Bronchial epithelial cell (primary cell): ENCODE measurements at regions not wholly inside any gene's neighbourhood (a gene's known extent, or its start where the extent isn't known, plus 50 kb on each side); places are given as distances from the start of the nearest gene placed in this dataset.

Experiments used
- DNase-seq: peaks from one replicate; pipeline ENCODE4 v3.0.0-alpha.2; 2010; ENCODE audit warnings: low read depth
- FAIRE-seq: peaks from 2 replicates; lab custom pipeline; 2011; peaks lifted over from hg19 to GRCh38; lab: Jason Lieb, UNC
- H3K27me3 ChIP-seq: 2 replicates; pipeline ENCODE4 v1.5.1; 2011; ENCODE audit warnings: low read length; ENCODE audit not compliant: control insufficient read depth, insufficient read depth
- H3K36me3 ChIP-seq: 2 replicates; pipeline ENCODE4 v1.5.1; 2011; ENCODE audit warnings: low read length; ENCODE audit not compliant: control insufficient read depth, insufficient read depth
- H3K4me3 ChIP-seq: 2 replicates; pipeline ENCODE4 v1.5.1; 2011; ENCODE audit warnings: mild to moderate bottlenecking, low read depth, low read length, control low read depth
- TF ChIP-seq, protein P1 (sequence below): IDR thresholded peaks from 2 replicates; pipeline ENCODE4 v1.5.1; 2011; ENCODE audit warnings: mild to moderate bottlenecking, moderate library complexity, low read length, control low read depth, inconsistent platforms; ENCODE audit not compliant: insufficient read depth, severe bottlenecking

DNA sequence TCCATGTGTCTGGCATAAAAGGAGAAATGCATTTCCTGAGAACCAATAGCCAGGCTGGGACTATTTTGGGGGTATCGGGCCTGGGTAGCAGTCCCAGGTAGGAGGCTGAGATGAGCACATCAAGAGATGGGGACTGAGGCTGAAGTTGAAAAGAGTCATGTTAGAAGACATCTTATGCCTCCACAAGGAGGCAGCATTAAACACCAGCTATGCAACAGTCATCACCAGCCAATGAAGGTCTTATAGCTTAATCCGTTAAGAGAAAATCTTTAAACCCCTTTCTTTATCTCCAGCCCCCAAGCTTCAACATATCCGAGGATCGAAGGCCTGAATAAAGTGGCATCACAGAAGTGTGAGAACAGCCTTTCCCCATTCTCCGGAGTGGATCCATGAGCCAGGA is 640.7 kb upstream of the PTBP2 start:
- Histone ChIP-seq H3K4me3 (no peak overlapping the region), H3K36me3 (no peaks in the 10 kb centered on the region), H3K27me3 (no peaks in the 10 kb centered on the region)
- FAIRE-seq (no peak), DNase-seq (no peak)
- TF ChIP-seq, protein P1, sequence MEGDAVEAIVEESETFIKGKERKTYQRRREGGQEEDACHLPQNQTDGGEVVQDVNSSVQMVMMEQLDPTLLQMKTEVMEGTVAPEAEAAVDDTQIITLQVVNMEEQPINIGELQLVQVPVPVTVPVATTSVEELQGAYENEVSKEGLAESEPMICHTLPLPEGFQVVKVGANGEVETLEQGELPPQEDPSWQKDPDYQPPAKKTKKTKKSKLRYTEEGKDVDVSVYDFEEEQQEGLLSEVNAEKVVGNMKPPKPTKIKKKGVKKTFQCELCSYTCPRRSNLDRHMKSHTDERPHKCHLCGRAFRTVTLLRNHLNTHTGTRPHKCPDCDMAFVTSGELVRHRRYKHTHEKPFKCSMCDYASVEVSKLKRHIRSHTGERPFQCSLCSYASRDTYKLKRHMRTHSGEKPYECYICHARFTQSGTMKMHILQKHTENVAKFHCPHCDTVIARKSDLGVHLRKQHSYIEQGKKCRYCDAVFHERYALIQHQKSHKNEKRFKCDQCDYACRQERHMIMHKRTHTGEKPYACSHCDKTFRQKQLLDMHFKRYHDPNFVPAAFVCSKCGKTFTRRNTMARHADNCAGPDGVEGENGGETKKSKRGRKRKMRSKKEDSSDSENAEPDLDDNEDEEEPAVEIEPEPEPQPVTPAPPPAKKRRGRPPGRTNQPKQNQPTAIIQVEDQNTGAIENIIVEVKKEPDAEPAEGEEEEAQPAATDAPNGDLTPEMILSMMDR, result no peak

DNA sequence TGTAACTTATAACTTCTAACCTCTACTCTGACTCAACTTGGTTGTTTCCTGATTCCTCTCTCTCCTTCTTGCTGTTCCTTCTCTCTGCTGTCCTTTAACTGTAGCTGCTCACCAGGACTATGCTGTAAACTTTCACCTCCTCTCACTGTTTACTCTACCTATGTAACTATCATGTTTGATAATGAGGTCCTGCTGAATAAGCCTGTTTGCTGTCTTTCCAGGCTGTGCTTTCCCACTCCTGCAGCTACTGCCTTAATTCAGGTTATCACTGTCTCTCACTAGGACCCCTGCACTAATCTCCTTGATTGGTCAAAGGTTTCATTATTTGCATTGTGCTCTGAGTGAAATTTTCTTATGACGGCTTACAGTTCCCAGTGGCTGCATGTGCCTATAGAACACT is 633.9 kb upstream of the PTBP2 start:
- H3K4me3 ChIP-seq, result no peak overlapping the region
- TF ChIP-seq, protein P1, result no peak
- DNase-seq (no peak), FAIRE-seq (no peak)
- H3K36me3 ChIP-seq, result no peaks in the 10 kb centered on the region
- H3K27me3 ChIP-seq, result no peaks in the 10 kb centered on the region

DNA sequence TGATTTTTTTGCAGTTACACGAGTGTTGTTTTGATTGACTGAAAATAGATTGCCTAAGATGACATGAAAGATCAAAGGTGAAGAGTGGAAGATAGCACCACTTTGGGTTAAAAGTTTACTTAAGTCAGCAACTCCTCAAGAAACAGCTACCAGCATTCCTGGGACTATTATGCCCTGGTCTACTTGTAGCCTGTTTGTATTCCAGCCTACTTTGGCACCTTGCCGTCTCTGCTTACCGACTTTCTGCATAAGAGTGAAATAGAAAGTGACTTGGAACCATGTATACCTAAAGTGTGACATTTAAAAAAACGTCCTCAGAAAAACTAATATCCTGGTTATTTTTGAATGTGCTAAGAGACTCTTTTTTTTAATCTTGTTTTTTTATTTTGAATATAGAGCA is 631.5 kb upstream of the PTBP2 start:
- TF ChIP-seq, protein P1, result no peak
- DNase-seq, result no peak
- FAIRE-seq, result no peak
- H3K4me3 ChIP-seq, result no peak overlapping the region
- H3K36me3 ChIP-seq, result no peaks in the 10 kb centered on the region
- H3K27me3 ChIP-seq, result no peaks in the 10 kb centered on the region

DNA sequence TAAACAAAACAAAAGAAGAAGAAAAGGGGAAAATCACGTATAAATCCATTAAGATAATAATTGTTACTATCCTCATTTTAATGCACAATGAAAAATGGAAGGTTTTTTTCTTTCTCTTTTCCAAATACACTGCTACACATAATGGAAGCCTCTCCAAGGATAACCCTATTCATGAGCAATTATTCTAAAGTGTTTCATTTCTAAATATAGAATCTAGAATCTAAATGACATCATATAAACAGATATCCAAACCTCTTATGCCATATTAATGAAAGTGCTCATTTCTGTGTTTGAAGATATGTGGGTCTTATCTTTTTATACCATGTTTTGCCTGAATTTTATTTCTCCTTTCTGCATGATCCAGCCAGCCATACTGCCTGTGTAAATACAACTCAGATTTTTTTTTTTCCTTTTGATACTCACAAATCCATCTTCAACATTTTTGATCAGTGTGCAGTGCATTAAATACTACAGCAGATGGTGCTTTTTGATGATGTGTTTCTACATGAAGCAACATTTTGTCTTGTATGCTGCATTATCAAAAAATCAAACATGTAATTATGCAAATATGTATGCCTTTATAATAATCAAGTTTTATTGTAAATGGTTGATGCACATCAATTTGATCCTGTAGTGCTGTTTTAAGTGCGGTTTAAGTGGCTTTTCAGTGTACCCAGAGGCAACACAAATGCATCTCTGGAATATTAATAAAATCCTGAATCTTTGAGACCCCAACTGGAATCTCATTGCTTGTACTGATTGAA is 625.6 kb upstream of the PTBP2 start:
- no peak for DNase-seq
- FAIRE-seq, result no peak
- Histone ChIP-seq H3K36me3 (no peaks in the 10 kb centered on the region), H3K4me3 (no peak overlapping the region), H3K27me3 (no peaks in the 10 kb centered on the region)
- TF ChIP-seq, protein P1, result no peak

DNA sequence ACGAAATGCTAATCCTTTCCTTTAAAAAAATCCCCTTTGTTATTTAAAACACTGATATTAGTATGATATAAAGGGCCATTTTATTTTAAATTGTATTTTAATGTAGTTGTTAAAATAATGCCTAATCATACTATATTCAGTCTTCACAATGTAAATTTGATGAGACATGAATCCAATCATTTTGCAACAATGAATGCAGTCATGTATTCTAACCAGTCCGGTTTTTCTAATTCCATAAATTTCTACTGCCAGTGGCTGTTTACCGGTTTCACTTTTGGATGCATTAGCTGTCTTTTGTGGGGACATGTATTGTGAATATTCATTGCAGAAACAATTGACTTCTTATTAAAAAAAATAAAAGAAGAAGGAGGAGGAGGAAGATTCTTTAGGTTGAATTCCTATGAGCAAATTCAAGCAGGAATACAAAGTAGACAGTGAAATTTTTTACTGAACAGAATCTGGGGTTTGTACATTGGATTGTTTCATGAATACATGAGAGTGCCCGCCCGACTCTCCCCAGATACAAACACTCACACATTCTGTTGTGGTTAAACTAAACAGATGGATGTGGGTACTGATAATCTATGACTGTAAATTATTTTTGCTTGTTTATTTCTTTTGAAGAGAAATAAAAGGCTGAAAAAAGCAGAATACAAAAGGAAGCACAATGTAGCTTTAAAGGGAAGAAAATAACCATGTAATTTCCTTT is 624.8 kb upstream of the PTBP2 start:
- H3K36me3 ChIP-seq, result no peaks in the 10 kb centered on the region
- DNase-seq (no peak), FAIRE-seq (no peak)
- H3K4me3 ChIP-seq, result no peak overlapping the region
- TF ChIP-seq, protein P1, result no peak
- H3K27me3 ChIP-seq, result no peaks in the 10 kb centered on the region
